ENCODE measurements at regions not wholly inside any gene's neighbourhood (a gene's known extent, or its start where the extent isn't known, plus 50 kb on each side); places are given as distances from the start of the nearest gene placed in this dataset.

DNA sequence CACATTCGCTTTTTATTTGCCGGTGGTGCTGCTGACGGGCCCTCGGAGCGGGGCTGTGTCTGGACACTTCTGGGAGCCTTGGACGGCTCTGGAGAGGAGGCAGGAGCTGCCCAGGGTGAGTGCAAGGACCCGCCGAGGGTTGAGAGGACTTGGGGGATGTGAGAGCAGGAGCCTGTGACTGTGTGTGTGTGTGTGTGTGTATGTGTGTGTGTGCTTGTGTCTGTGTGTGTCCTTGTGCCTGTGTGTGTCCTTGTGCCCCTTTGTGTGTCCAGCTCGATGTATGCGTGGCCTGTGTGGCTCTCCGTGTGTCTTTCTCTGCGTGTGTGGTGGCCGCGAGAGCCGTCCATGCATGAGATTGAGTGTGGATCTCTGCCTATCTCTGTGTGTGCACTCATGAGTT is 179.6 kb upstream of the MYL2 start:
- H3K27me3 ChIP-seq, result peaks cover 0 to 43% of the 10 kb centered on the region in 2 donors
- intact Hi-C loops (cut with DNase I; ENCODE audit: low total_unique reads), result no loop called here
- TF ChIP-seq, protein P1, sequence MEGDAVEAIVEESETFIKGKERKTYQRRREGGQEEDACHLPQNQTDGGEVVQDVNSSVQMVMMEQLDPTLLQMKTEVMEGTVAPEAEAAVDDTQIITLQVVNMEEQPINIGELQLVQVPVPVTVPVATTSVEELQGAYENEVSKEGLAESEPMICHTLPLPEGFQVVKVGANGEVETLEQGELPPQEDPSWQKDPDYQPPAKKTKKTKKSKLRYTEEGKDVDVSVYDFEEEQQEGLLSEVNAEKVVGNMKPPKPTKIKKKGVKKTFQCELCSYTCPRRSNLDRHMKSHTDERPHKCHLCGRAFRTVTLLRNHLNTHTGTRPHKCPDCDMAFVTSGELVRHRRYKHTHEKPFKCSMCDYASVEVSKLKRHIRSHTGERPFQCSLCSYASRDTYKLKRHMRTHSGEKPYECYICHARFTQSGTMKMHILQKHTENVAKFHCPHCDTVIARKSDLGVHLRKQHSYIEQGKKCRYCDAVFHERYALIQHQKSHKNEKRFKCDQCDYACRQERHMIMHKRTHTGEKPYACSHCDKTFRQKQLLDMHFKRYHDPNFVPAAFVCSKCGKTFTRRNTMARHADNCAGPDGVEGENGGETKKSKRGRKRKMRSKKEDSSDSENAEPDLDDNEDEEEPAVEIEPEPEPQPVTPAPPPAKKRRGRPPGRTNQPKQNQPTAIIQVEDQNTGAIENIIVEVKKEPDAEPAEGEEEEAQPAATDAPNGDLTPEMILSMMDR (IDR thresholded peaks at IDR 0.05), result no peak
- TF ChIP-seq POLR2A (IDR thresholded peaks at IDR 0.05), result no peak
- no peak for TF ChIP-seq POLR2AphosphoS5 (IDR thresholded peaks at IDR 0.05)

DNA sequence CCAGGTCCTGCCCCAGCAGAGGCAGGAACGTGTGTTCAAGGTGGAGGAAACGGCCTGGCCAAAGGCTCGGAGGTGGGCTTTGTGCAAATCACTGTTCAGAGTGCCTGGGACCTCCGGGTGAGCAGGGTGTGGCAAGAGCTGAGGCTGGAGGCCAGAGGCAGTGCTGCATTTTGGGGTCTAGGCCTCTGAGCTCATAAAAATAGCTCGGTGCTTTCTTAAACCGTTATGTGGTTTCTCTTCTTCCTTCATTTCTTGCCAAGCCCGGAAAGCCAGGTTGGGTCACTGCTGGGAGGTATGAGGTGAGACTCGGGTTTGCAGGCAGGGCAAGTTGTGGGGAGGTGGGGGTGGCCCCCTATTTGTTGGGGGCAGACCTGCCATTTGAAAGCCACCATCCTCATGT is 178.8 kb upstream of the MYL2 start:
- Histone ChIP-seq H3K27ac (no peak overlapping the region), H3K27me3 (peaks cover 0 to 44% of the 10 kb centered on the region in 2 donors), H3K4me3 (no peak overlapping the region), H3K36me3 (no peaks in the 10 kb centered on the region), H3K4me1 (no peaks in the 10 kb centered on the region), H3K9me3 (no peaks in the 10 kb centered on the region)
- intact Hi-C loops (cut with DNase I; ENCODE audit: low total_unique reads), result no loop called here
- TF ChIP-seq POLR2A (IDR thresholded peaks at IDR 0.05) (no peak), POLR2AphosphoS5 (IDR thresholded peaks at IDR 0.05) (no peak)
- TF ChIP-seq, protein P1 (IDR thresholded peaks at IDR 0.05), result no peak
- no peak for DNase-seq (ENCODE audit: low spot score in 2 of 2)

More for the DNA sequence above, 179.6 kb upstream of the MYL2 start:
- H3K36me3 ChIP-seq, result no peaks in the 10 kb centered on the region
- H3K4me1 ChIP-seq, result no peaks in the 10 kb centered on the region
- DNase-seq (ENCODE audit: low spot score in 2 of 2), result no peak
- H3K27ac ChIP-seq, result no peak overlapping the region
- no peaks in the 10 kb centered on the region for H3K9me3 ChIP-seq
- H3K4me3 ChIP-seq, result no peak overlapping the region

DNA sequence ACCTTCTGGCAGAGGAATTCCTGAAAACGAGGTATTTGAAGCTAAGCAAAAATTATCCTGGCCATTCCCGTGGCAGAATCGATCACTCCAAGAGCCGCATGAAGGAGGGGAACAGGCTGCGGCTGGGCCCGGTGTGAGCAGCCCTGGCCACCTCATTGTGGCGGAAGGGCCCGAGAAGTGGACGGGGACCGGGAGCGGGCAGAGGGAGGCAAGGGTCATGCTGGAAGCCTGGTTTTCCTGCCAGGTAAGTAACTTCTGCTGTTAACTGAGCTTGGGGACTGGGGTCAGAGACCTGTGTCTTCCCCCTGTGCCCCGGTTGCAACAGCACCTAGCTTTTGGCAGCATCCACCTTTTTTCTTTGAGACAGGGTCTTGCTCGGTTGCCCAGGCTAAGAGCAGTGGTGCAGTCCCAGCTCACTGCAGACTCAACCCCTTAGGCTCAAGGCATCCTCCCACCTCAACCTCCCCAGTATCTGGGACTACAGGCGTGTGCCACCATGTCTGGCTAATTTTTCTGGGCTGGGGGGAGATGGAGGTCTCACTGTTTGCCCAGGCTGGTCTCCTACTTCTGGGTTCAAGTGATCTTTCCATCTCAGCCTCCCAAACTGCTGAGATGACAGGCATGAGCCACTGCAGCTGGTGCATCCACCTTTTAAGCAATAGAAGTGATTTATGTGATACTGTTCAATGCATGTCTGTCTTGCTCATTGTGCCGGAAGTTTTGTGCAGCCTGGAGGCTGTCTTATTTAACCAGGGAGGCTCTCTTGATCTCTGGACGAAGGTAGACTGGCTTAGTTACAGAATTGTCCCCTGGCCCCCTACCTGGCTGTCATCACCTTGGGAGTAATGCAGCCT is 174.0 kb upstream of the MYL2 start:
- TF ChIP-seq POLR2AphosphoS5 (IDR thresholded peaks at IDR 0.05), result no peak
- Histone ChIP-seq H3K4me1 (no peaks in the 10 kb centered on the region), H3K4me3 (no peak overlapping the region), H3K27ac (no peak overlapping the region), H3K9me3 (no peaks in the 10 kb centered on the region), H3K36me3 (no peaks in the 10 kb centered on the region), H3K27me3 (peaks cover 0 to 29% of the 10 kb centered on the region in 2 donors)
- DNase-seq (ENCODE audit: low spot score in 2 of 2), result no peak
- intact Hi-C loops (cut with DNase I; ENCODE audit: low total_unique reads), result no loop called here

DNA sequence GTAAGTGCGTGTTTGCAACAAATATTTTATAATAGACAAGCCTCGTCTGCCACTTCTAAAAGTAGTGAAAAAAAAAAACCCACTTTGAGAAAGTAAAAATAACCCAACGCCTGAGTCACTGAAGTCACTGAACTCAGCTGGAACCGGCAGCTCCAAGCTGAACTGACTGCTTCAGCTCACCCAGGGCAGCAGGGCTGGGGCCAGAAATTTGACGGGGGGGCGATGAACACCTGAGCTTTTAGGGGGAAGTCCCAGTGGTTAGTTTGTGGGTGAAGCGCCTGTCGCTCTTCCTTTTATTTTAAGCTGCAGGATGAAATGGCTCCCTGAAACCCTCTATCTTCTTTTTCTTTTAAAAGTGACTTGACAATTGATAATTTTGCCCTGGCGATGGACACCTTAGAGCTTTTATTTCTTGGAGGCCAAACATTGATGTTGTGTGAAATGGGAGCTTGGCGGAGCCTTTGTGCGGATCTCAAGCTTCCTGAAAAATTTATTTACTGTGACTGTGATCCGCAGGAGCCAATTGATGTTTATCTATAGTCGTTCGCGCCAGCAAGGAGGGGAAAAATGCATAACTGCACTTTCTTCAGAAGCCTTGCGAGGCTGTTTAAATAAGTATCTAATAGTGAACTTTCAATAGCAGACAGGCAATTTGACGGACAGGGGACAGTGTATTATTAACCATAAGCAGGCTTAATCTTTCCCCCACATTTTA is 173.2 kb upstream of the MYL2 start:
- no peak overlapping the region for H3K4me3 ChIP-seq
- H3K27me3 ChIP-seq, result peaks cover 0 to 24% of the 10 kb centered on the region in 2 donors
- no peaks in the 10 kb centered on the region for H3K4me1 ChIP-seq
- TF ChIP-seq, protein P1 (IDR thresholded peaks at IDR 0.05), result no peak
- TF ChIP-seq POLR2AphosphoS5 (IDR thresholded peaks at IDR 0.05) (no peak), POLR2A (IDR thresholded peaks at IDR 0.05) (no peak)
- no peak overlapping the region for H3K27ac ChIP-seq
- no peak for DNase-seq (ENCODE audit: low spot score in 2 of 2)
- intact Hi-C loops (cut with DNase I; ENCODE audit: low total_unique reads), result no loop called here
- no peaks in the 10 kb centered on the region for H3K36me3 ChIP-seq
- no peaks in the 10 kb centered on the region for H3K9me3 ChIP-seq

DNA sequence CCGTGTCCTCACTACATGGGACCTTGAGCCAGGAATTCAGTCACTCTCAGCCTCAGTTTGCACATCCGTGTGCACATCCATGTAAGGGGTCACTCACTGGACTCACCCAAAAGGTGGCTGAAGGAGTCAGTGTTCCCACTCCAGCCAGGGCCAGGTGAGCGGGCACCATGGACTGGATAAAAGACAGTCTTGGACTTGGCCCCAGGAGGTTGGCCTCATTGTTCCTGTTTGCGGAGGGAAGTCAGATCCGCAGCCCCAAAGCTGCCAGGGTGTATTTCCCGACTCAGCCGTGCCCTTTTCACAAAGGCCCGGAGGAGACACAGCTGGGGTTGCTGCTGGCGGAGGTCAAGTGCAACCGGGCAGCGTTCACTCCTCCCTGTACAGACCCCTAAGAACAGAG is 170.7 kb upstream of the MYL2 start:
- intact Hi-C loops (cut with DNase I; ENCODE audit: low total_unique reads), result no loop called here

More for the DNA sequence above, 170.7 kb upstream of the MYL2 start:
- Histone ChIP-seq H3K4me1 (no peaks in the 10 kb centered on the region), H3K36me3 (no peaks in the 10 kb centered on the region), H3K4me3 (no peak overlapping the region), H3K27ac (no peak overlapping the region), H3K9me3 (no peaks in the 10 kb centered on the region), H3K27me3 (peaks cover 0 to 20% of the 10 kb centered on the region in 2 donors)
- TF ChIP-seq POLR2AphosphoS5 (IDR thresholded peaks at IDR 0.05), result no peak
- TF ChIP-seq, protein P1 (IDR thresholded peaks at IDR 0.05), result no peak
- DNase-seq (ENCODE audit: low spot score in 2 of 2), result no peak

Data from breast epithelium (tissue), 4 donors.